SK-N-SH treated with all-trans-retinoic acid at 6 μM for 48 hours (cell line): ENCODE measurements at regions not wholly inside any gene's neighbourhood (a gene's known extent, or its start where the extent isn't known, plus 50 kb on each side); places are given as distances from the start of the nearest gene placed in this dataset.

Experiments used
- CREB5 ChIP-seq: fragments of 250-450 bp; sonication (Bioruptor Pico); IDR thresholded peaks from 2 replicates; pipeline ENCODE4 v1.5.1; 2020; ENCODE audit warnings: low read depth, mild to moderate bottlenecking, moderate library complexity
- ESRRG ChIP-seq: fragments of 250-450 bp; sonication (Bioruptor Pico); IDR thresholded peaks from 2 replicates; pipeline ENCODE4 v1.6.1; 2021; ENCODE audit warnings: mild to moderate bottlenecking
- GLIS3 ChIP-seq: fragments of 250-450 bp; sonication (Bioruptor Pico); IDR thresholded peaks from 2 replicates; pipeline ENCODE4 v1.5.0; 2020; ENCODE audit warnings: mild to moderate bottlenecking, moderate library complexity
- PPARA ChIP-seq: fragments of 250-450 bp; sonication (Bioruptor Pico); IDR thresholded peaks from 2 replicates; pipeline ENCODE4 v1.5.0; 2020; ENCODE audit warnings: mild to moderate bottlenecking, borderline replicate concordance
- RARB ChIP-seq: fragments of 250-450 bp; sonication (Bioruptor Pico); IDR thresholded peaks from 2 replicates; pipeline ENCODE4 v1.8.0; 2021; ENCODE audit warnings: mild to moderate bottlenecking, moderate library complexity
- SNAI2 ChIP-seq: fragments of 250-450 bp; sonication (Bioruptor Pico); IDR thresholded peaks from 2 replicates; pipeline ENCODE4 v1.5.0; 2020; ENCODE audit warnings: mild to moderate bottlenecking, moderate library complexity
- TCF4 ChIP-seq: fragments of 250-450 bp; sonication (Bioruptor Pico); IDR thresholded peaks from 2 replicates; pipeline ENCODE4 v1.8.0; 2021; ENCODE audit warnings: mild to moderate bottlenecking, moderate library complexity, borderline replicate concordance
- TOX ChIP-seq: fragments of 250-450 bp; sonication (Bioruptor Pico); IDR thresholded peaks from 2 replicates; pipeline ENCODE4 v1.8.0; 2021; ENCODE audit warnings: mild to moderate bottlenecking, moderate library complexity, borderline replicate concordance
- ZC3H10 ChIP-seq: fragments of 250-450 bp; sonication (Bioruptor Pico); IDR thresholded peaks from 2 replicates; pipeline ENCODE4 v1.5.1; 2021; ENCODE audit warnings: mild to moderate bottlenecking, moderate library complexity
- ZFP30 ChIP-seq: fragments of 450-650 bp; formaldehyde crosslinking; IDR thresholded peaks from 2 replicates; pipeline ENCODE4 v1.5.0; 2022; ENCODE audit warnings: mild to moderate bottlenecking, moderate library complexity
- ZNF70 ChIP-seq: fragments of 450-650 bp; formaldehyde crosslinking; IDR thresholded peaks from 2 replicates; pipeline ENCODE4 v1.5.0; 2020; ENCODE audit warnings: mild to moderate bottlenecking, moderate library complexity
- TF ChIP-seq, protein P1 (sequence below): fragments of 250-450 bp; sonication (Bioruptor Pico); IDR thresholded peaks from 2 replicates; pipeline ENCODE4 v1.5.0; 2020; ENCODE audit warnings: mild to moderate bottlenecking, moderate library complexity
- TF ChIP-seq, protein P2 (sequence below): fragments of 250-450 bp; sonication (Bioruptor Pico); IDR thresholded peaks from 2 replicates; pipeline ENCODE4 v1.8.0; 2020; ENCODE audit warnings: mild to moderate bottlenecking, moderate library complexity, borderline replicate concordance

DNA sequence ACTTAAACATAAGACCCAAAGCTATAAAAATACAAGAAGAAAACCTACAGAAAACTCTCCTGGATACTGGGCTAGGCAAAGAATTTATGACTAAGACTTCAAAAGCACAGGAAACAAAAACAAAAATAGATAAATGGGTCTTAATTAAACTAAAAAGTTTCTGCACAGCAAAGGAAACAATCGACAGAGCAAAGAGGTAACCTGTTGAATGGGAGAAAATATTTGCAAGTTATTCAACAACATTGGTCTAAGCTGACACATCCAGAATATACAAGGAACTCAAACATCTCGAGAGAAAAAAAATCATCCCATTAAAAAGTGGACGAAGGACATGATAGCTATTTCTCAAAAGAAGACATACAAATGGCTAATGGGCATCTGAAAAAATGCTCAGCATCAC is 72.3 kb upstream of the RBBP8 start:
- TF ChIP-seq TCF4 (CRISPR knock-in tag) (no peak), ZFP30 (no peak), TOX (CRISPR knock-in tag) (no peak), CREB5 (CRISPR knock-in tag) (no peak), RARB (CRISPR knock-in tag) (no peak), ZNF70 (CRISPR knock-in tag) (no peak), GLIS3 (CRISPR knock-in tag) (no peak), PPARA (CRISPR knock-in tag) (no peak), SNAI2 (CRISPR knock-in tag) (no peak), ESRRG (CRISPR knock-in tag) (no peak), ZC3H10 (CRISPR knock-in tag) (no peak)
- TF ChIP-seq, protein P1, sequence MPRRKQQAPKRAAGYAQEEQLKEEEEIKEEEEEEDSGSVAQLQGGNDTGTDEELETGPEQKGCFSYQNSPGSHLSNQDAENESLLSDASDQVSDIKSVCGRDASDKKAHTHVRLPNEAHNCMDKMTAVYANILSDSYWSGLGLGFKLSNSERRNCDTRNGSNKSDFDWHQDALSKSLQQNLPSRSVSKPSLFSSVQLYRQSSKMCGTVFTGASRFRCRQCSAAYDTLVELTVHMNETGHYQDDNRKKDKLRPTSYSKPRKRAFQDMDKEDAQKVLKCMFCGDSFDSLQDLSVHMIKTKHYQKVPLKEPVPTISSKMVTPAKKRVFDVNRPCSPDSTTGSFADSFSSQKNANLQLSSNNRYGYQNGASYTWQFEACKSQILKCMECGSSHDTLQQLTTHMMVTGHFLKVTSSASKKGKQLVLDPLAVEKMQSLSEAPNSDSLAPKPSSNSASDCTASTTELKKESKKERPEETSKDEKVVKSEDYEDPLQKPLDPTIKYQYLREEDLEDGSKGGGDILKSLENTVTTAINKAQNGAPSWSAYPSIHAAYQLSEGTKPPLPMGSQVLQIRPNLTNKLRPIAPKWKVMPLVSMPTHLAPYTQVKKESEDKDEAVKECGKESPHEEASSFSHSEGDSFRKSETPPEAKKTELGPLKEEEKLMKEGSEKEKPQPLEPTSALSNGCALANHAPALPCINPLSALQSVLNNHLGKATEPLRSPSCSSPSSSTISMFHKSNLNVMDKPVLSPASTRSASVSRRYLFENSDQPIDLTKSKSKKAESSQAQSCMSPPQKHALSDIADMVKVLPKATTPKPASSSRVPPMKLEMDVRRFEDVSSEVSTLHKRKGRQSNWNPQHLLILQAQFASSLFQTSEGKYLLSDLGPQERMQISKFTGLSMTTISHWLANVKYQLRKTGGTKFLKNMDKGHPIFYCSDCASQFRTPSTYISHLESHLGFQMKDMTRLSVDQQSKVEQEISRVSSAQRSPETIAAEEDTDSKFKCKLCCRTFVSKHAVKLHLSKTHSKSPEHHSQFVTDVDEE (CRISPR knock-in tag) = no peak
- TF ChIP-seq, protein P2, sequence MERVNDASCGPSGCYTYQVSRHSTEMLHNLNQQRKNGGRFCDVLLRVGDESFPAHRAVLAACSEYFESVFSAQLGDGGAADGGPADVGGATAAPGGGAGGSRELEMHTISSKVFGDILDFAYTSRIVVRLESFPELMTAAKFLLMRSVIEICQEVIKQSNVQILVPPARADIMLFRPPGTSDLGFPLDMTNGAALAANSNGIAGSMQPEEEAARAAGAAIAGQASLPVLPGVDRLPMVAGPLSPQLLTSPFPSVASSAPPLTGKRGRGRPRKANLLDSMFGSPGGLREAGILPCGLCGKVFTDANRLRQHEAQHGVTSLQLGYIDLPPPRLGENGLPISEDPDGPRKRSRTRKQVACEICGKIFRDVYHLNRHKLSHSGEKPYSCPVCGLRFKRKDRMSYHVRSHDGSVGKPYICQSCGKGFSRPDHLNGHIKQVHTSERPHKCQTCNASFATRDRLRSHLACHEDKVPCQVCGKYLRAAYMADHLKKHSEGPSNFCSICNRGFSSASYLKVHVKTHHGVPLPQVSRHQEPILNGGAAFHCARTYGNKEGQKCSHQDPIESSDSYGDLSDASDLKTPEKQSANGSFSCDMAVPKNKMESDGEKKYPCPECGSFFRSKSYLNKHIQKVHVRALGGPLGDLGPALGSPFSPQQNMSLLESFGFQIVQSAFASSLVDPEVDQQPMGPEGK (CRISPR knock-in tag) = no peak
